NB4 (cell line): ENCODE measurements at regions not wholly inside any gene's neighbourhood (a gene's known extent, or its start where the extent isn't known, plus 50 kb on each side); places are given as distances from the start of the nearest gene placed in this dataset.

Source experiments
- DNase-seq: peaks from one replicate; pipeline ENCODE4 v3.0.0; 2010; ENCODE audit warnings: low read depth
- H3K4me3 ChIP-seq: one replicate; pipeline ENCODE4 v1.5.1; 2011; ENCODE audit warnings: mild to moderate bottlenecking, low read depth, low read length, moderate library complexity
- MYC ChIP-seq: IDR thresholded peaks from 2 replicates; pipeline ENCODE4 v1.6.1; 2011; ENCODE audit warnings: low read depth, low read length
- POLR2A ChIP-seq: IDR thresholded peaks from 2 replicates; pipeline ENCODE4 v1.6.1; 2011; ENCODE audit warnings: mild to moderate bottlenecking; ENCODE audit not compliant: insufficient read length; ENCODE audit errors: extremely low read depth
- TF ChIP-seq, protein P1 (sequence below): IDR thresholded peaks from one replicate; pipeline ENCODE4 v1.5.1; 2012; ENCODE audit warnings: low read depth, low read length
- TF ChIP-seq, protein P2 (sequence below): IDR thresholded peaks from 2 replicates; pipeline ENCODE4 v1.6.1; 2011; ENCODE audit warnings: low read depth, low read length

DNA sequence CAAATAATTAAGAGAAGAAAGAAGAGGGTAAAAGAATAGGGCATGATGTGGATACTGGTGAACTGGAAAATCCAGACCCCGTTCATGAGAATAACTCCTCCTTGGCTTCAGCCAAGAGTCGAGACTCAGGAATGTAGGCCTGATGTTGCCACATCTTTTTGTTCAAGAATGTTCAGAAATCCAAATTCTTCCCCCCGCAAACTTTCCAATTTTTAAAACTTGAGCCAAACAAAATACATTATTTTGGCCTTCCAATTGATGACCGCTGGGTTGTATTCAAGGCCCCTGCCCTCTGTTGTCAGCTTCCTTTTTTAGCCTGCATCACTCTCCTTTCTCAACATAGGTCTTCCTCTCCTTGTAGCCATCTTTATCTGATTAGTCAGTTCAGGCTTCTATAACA, 106.1 kb downstream of the TNFAIP3 start:
- TF ChIP-seq POLR2A (no peak), MYC (no peak)
- TF ChIP-seq, protein P1, sequence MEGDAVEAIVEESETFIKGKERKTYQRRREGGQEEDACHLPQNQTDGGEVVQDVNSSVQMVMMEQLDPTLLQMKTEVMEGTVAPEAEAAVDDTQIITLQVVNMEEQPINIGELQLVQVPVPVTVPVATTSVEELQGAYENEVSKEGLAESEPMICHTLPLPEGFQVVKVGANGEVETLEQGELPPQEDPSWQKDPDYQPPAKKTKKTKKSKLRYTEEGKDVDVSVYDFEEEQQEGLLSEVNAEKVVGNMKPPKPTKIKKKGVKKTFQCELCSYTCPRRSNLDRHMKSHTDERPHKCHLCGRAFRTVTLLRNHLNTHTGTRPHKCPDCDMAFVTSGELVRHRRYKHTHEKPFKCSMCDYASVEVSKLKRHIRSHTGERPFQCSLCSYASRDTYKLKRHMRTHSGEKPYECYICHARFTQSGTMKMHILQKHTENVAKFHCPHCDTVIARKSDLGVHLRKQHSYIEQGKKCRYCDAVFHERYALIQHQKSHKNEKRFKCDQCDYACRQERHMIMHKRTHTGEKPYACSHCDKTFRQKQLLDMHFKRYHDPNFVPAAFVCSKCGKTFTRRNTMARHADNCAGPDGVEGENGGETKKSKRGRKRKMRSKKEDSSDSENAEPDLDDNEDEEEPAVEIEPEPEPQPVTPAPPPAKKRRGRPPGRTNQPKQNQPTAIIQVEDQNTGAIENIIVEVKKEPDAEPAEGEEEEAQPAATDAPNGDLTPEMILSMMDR = no peak
- TF ChIP-seq, protein P2, sequence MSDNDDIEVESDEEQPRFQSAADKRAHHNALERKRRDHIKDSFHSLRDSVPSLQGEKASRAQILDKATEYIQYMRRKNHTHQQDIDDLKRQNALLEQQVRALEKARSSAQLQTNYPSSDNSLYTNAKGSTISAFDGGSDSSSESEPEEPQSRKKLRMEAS = no peak
- no peak overlapping the region for H3K4me3 ChIP-seq
- no peak for DNase-seq

DNA sequence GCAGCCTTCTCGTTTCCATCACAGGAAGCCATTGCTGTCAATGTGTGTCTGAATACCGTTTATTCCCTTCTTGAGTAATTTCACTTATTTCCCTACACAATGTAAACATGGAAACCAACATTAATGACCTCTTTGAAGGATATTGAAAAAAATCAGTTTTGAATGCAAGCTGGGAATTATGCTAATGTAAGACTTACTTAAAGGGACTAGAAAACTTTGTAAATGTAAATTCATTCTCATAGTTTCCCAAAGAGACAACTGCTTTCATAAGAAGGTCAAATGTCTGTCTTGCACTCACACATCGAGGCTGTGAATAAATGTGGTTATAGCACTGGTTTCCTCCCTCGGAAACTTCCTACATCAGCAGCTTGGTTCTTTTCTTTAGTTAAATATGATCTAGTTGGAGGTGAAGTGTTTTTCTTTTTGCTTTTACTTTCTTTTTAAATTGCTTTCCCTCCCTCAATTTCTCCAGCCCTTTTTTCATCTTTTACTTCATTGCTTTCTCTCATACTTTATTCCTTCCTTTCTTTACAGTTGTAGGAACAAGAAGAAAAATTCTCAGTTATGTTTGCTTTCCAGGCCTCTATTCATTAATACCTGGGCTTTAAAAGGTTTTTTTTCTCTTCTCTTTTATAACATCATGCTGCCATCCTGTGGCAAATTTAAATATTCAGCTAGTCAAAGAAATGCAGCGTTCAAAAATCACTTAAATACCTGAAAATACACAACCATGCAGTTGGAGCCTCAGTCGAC, 108.3 kb downstream of the TNFAIP3 start:
- no peak overlapping the region for H3K4me3 ChIP-seq
- TF ChIP-seq, protein P2 = no peak
- TF ChIP-seq MYC (no peak), POLR2A (no peak)
- TF ChIP-seq, protein P1 = no peak
- peak; percentile 80 for DNase-seq

DNA sequence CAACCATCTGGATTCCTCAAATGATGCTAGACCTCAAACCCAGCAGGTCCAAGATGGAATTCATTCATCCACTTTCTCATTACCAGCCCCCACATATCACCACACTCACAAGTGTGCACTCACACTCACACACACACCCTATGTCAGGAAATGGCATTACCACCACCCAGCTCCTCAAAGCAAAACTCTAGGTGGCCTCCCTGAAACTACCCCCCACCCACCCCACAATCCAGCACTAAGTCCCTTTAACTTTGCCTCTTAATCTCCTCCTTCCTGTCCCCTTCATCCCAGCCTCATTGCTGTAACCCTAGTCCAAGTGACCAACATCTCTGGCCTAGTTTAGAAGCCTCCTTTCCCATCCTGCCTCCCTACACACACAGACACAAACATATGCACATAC, 109.4 kb downstream of the TNFAIP3 start:
- TF ChIP-seq MYC (no peak), POLR2A (no peak)
- TF ChIP-seq, protein P2 = no peak
- TF ChIP-seq, protein P1 = no peak
- H3K4me3 ChIP-seq = no peak overlapping the region
- no peak for DNase-seq

DNA sequence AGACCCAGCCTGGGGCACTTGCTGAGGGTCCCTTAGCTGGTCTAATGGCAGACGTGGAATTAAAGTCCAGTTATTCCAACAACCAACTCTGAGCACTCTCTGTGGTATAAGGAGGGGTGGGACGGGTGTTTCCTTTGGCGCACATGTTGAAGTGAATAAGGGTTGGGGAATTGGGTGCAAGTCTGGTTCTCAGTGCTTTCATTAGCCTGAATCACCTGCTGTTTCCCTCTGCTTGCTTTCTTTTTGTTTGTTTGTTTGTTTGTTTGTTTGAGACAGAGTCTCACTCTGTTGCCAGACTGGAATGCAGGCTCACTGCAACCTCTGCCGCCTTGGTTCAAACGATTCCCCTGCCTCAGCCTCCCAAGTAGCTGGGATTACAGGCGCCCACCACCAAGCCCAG, 110.1 kb downstream of the TNFAIP3 start:
- DNase-seq = no peak
- H3K4me3 ChIP-seq = no peak overlapping the region
- TF ChIP-seq MYC (no peak), POLR2A (no peak)
- TF ChIP-seq, protein P2 = no peak
- TF ChIP-seq, protein P1 = no peak

DNA sequence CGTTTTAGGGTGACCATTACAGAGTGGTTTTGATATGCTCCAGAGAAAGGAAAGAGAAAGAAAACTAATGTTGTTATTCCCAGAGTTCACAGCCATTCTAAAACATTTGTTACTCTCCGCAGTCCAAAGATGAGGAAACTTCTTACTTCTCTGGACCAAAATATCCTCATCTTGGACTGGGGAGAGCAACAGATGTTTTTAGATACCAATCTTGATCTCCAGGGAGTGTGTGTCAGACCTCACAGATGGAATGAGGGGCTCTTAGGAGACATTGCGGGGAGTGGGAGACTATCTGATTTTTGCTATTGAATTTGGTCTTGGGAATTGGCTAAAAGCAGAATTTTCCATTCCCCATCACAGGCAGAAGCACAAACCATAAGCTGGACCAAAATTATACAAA, 110.8 kb downstream of the TNFAIP3 start:
- TF ChIP-seq, protein P1 = no peak
- TF ChIP-seq POLR2A = no peak
- TF ChIP-seq, protein P2 = no peak
- TF ChIP-seq MYC = no peak
- no peak overlapping the region for H3K4me3 ChIP-seq
- no peak for DNase-seq
